ENCODE measurements at regions not wholly inside any gene's neighbourhood (a gene's known extent, or its start where the extent isn't known, plus 50 kb on each side); places are given as distances from the start of the nearest gene placed in this dataset.
A peak's percentile ranks its signal among the peaks of the same experiment; 100 is the strongest.

DNA sequence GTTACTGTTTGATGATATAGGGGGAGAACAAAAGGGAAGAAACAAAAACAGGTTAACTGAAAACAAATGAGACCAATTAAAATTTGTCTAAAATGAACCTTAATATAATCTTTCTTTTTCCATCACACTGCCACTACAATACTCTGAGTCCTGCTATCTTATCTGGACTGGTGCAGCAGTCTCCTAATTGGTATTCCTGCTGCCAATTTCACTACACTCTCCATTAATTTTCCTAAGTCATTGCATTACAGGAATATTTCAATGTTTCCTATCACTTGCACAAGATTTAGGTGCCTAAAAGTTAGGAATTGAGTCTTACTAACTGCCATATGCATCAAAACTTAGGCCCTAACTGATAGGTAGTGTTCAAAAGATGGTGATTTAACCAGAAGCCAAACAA lies 884.9 kb upstream of the MGAT4C start:
- DNase-seq = no peak

DNA sequence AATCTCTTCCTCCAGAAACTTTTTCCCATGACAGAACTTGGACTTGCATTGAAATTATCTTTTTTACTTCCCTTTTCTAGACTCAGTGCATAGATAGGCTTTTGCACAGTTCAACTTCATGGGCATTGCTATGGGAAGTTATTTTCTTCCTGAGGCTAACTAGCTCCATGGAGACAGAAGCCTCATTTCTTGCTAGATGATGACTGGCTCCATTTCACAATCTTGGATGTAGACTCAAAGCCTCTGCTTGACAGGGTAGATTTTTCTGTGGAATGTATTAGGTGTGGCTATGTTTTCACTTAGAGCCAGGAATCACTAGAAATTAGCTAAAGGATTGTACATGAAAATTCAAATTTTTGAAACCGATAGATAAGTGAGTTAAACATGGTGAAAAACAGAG lies 884.1 kb upstream of the MGAT4C start:
- DNase-seq = no peak

DNA sequence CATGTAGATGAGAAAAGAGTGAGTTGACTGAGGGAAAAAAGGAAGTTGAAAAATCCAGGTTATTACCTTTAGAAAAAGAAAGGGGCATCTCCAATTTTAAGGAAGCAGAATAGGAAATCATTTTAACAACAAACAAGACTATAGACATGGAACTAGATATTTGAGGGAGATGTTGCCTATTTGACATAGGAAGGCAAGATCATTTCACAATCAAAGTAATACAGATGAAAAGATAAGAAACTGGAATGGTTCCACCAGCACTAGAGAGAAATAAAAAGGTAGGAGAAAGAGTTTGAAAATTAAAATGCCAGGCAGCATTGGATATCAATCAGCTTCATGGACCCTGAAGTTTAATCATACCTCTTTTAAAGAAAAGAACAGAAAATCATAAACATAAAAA lies 881.0 kb upstream of the MGAT4C start:
- DNase-seq = no peak

DNA sequence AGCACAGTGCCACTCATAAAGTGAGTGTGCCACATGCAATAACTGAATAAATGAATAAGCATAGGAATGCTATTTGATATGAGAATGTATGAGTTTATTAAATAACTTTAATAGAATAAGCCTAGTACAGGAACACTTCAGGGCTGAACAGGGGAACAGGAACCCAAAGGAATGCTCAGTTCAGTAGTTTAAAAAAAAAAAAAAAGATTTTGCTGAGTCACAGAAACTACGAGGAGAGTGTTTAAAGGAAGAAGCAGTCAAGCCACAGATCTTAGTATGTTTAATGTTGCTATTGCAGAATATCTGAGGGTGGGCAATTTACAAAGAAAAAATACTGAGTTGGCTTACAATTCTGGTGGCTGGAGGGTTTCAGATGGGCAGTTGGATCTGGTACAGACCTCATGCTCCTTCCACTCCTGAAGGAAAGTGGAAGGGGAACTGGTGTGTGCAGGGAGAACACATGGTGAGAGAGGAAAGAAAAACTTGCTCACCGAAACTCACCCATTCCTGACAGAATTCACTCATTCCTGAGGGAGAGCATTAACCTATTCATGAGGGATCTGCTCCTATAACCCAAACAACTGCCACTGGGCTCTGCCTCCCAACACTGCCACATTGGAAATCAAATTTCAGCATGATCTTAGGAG lies 880.3 kb upstream of the MGAT4C start:
- DNase-seq = no peak

DNA sequence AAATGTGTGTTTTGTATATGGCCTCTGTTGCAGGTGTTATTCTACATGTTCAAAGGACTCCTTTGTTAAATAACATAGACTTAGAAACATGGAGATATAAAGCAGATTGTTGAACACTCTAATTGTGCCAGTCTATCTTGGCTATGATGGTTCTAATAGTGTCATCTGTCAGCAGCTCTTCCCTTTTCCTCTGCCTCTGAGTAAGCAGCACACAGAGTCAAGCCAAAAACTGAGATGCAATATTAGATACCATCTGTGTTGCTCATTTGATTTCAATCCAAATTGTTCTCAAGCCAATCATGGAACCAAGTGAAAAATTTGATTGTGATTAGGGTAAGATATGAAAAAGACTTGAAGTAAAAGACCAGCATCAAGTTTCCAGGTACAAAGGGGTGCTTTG lies 871.1 kb upstream of the MGAT4C start:
- DNase-seq = no peak

DNA sequence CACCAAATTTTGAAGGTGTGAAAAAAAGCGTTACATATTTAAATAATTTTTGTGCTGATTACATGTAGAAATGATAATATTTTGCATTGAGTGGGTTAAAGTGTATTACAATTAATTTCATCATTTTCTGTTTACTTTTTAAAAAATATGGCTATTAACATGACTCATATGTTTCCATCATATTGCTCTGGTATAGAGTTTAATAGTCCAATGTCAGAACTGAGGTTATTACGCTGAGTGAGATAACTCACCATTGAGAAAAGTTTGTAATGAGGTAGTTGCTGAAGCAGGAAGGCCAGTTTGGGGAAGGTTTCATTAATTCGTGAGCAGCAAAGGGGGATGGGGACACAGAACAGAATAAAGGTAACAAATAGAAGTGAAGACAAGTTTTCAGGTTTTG lies 865.7 kb upstream of the MGAT4C start:
- no peak for DNase-seq

DNA sequence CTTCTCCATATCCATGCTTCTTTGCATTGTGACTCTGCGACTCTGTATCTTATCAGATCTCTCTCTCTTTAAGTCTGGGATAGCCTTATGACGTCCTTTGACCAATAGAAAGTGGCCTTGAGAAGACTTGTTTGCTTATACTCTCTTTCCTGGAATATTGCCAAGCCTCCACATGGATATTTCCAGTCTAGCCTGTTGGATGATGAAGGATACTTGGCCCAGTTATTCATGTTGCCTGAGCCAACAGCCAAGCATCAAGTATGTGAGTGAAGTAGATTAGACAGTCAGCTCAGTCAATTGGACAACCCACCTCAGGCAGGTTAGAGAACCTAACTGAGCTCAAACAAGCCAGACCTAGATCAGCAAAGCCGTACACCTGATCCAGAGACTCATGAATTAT lies 864.2 kb upstream of the MGAT4C start:
- DNase-seq = peak; percentile 22

DNA sequence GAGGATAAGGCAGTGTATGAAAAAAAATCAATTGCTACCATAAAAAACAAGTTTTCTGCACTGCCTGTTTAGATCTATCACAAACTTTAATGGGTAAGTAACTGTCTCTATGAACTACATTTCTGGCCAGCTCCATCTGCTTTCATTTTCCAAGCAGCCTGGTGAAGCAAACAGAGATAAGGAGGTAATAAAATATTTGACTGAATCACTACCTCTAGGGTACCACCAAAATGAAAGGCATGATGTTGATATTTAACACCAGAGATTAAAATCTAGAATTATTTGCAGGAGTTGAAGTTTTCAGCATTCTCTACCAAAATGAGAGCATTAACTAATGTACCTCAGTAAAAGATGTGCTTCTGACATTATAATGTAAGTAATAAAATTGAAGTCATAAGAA lies 863.5 kb upstream of the MGAT4C start:
- no peak for DNase-seq

DNA sequence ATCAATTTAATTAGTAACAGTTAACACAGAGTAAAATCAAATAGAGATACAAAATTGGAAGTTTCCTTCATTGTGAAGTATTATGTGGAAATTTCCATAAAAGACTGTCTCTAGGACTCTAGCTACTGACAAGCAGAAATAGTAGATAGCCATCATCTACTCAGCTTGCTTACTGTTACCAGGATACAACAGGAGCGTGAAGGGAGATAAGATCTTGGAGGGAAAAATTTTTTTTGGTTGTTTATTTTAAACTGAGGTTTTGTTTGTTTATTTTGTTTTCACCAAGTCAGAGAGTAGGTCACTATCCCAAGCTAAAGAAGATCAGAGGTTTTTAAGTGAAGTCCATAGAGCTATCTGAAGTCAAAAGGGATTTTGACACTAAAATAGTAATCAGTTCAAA lies 861.3 kb upstream of the MGAT4C start:
- no peak for DNase-seq

DNA sequence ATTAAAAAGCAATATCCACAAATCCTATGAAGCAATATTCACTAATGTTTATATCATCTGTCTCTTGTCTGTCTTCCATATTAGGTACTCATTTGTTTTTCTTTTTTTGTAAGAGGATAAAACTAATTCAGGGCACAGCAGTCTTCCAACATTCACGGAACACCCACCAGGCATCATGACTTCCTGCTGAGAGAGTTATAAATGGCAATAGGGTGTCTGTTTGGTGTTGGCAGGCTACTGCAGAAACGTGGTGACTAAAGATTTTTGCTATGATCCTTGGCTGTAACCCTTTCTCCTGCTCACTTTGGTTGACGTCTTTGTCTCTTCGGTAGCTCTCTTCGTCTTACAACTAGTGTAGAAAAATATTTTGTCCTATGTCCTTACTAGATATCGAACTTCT lies 860.6 kb upstream of the MGAT4C start:
- DNase-seq = no peak

DNA sequence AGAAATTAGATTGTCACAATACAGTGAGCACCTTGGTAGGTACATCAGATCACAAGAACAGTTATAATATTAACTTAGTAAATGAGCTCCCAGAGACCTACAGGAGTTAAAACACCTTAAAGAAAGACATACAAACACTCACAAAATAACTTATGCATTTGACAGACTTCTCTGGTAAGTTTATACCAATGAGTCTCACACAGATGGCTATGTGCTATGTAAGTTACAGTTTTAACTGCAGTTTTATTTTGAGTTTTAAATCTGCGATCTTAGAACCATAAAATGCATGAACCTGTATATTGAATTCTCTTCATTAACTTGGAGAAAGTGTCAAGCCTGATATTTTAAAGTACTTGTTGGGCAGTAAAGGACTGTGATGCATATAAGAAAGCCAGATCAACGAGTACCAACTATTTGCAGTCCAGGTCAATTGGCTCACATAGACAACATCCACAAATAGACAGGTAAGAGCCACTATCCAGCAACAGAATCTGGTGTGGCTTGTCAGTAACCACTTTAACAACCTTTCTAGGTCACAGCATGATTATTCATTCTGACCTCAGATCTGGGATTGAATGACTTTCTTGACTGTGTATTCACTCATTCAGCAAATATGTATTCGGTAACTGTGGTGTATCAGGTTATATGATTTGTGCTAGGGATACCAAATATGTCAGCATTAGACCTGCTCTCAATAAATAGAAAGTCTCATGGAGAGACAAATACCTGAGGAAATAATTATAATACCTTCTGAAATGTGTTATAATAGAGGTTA lies 856.6 kb upstream of the MGAT4C start:
- no peak for DNase-seq

DNA sequence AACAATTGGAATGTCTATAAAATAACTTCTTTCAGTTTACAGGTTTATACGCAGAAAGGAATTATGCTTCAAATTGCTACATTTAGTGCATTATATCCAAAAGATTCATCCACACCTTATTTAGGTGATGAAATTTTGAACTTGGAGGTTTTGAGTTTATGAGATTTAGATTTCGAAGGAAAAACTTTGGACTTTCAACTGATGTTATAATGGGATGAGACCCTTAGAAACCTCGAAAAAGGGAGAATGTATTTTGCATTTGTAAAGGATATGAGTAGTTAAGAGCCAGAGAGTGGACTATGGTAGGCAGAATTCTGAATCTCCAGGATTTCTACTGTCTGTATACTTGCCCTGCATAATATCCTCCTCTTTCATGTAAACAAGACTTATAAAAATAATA lies 851.6 kb upstream of the MGAT4C start:
- DNase-seq = no peak

DNA sequence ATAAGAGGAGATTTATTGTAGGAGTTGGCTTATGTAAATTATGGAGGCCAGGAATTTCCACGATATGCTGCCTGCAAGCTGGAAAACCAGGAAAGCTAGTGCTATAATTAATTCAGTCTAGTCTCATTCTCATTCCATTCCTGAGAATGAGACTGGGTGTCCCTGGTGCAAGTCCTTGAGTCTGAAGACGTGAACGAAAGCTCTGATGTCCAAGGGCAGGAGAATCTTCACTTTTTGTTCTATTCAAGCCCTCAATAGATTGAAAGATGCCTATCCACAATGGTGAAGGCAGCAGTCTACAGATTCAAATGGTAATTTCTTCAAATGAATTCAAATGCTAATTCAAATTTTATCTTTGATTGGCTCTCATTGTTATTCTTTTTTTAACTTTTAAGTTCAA lies 851.1 kb upstream of the MGAT4C start:
- DNase-seq = no peak

DNA sequence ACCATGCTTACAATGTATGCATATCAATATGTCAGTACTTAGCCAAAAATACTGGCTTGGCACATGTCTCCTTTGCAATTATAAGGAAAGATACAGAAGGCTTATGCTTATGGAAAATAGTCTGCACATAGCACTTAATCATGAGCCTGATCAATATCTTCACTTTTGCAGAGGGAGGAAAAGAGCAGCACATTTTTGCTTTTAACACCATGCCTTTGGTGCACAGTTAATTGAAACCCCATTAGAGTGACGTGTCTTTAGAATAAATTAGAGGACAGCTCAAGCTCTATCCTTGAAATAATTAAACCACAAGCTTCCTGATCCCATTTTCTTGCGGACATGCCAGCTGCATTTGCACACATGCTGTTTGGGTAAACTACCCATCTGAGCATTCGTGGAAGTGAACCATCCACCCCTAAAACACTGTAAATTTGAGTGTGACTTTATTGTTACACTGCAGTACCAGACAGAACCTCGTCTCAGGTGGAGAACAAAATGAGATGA lies 839.9 kb upstream of the MGAT4C start:
- DNase-seq = no peak

DNA sequence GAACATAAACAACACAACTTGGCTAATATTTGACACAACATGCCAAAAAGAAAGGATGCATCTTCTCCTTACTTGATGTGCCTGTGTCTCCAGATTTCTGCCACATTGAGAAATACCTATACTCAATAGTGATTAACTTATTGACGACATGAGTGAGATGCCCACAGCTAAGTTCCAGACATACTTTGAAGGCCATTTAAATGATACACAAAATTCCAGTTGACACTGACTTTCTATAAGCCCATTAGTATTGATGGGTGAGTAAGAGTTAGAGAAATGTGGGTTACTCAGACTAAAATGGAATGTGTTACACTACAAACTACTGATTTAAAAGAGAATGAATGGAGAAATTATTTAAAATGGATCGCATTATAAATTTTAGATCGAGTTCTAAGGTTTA lies 838.2 kb upstream of the MGAT4C start:
- DNase-seq = no peak

DNA sequence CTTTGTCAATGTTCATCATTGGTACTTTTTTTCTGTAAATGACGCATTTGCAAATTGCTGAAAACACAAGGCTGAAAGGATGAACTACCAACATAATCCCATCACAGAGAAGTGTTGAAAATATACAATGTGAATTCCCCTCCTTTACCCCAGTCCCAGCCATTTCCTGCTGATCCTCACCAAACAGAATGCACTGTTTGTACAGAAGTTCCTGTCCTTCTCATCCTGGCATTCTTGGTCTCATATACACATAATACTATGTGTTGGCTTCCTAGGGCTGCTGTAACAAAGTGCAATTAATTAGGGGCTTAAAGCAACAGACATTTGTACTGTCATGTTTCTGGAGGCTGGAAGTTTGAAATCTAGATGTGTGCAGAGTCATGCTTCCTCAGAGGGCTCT lies 836.2 kb upstream of the MGAT4C start:
- DNase-seq = no peak

DNA sequence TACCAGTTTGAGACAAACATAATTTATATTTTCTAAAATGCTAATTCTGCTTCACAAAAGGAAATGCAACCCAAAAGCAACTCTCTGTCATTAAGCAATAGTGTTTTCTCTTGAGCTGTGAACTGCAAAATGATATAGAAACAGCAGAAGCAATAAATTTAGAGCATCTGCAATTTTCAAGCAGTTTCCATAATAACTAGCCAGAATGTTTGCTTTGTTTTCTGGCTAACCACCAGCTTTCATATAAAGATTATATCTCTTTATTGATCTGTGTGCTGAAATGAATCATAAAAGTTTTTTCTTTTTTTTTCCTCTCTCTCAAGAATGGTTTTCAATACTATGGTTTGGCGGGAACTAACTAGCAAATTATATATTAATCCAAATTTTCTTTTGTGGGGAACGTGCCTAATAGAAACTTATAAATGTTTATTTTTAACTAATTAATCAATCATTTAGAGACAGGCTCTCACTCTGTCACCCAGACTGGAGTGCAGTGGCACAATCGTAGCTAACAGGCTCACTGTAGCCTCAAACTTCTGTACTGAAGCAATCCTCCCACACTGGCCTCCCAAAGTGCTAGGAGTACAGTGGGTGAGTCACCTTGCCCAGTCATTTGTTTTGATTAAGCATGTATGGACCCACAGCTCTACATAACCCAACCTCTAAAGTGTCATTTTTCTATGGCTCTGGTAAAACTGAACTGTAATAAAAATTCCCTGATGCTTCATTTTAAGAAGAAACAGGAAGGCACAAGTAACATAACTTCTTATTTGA lies 830.1 kb upstream of the MGAT4C start:
- DNase-seq = peak; percentile 66

DNA sequence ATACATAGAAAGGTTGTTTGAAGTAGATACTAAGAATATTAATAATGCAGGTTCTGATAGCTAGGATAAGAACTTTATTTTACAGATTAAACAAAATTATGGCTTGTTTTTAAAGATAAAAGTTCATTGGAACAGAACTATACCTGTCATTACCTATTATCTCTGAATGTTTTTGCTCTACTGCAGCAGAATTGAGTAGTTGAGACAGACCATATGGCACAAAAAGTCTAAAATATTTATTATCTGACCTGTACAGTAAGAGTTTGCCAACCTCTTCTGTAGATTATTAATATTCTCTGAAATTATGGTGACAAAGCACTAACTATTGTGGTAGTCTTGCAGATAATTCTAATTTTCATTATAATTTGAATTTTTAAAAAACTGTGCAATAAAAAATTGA lies 829.1 kb upstream of the MGAT4C start:
- DNase-seq = no peak

DNA sequence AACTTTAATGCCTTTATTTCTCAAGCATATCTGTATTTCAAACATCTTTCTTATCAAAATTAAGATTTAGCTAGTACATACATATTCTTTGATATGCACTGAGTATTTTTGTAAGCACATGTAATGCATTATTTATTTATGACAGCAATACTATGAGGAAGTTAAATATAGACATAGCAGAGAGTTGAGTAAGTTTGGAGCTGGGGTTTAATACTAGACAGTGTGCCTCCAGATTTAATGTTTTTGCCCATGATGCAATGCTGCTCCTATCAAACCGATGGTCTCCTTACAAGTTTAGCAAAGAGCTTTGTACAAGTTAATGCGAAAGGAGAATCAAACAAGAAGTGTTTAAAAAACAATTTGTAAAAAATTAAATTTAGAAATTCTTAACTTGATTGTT lies 826.6 kb upstream of the MGAT4C start:
- no peak for DNase-seq

DNA sequence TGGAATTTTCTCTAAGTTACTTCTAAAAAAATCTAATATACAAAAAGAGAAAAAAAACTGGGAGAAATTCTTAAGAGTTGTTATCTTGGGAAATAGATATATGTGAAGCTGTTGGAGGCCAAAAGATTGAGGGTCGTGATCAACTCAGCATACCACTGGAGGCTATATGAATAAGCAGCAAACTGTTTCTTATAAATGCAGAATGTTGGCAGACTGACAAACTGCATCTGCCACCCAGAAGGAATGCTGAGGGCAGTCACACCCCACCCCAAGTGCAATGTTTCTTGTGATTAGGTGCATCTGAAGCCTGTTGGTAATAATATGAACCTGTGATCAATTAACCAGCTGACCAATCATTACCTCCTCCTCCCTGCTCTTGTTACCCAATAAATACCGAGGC lies 818.6 kb upstream of the MGAT4C start:
- no peak for DNase-seq

DNA sequence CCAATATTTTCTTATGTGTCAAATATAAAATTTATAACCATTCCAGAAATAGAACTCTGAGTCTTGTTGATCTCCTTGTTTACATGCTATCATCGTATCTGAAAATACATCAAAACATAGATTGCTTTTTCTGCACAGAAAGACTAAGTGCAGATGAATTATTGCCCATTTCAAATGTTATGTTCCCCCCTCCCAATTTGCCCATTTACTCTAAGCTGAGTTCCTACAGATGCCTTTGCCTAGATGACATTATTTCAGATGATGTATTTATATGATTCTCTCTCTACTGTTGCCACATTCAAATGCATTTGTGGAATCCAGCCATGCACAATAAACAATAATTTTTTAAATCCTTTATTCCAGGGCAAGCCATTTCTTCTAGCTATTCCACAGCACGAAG lies 810.1 kb upstream of the MGAT4C start:
- DNase-seq = no peak

DNA sequence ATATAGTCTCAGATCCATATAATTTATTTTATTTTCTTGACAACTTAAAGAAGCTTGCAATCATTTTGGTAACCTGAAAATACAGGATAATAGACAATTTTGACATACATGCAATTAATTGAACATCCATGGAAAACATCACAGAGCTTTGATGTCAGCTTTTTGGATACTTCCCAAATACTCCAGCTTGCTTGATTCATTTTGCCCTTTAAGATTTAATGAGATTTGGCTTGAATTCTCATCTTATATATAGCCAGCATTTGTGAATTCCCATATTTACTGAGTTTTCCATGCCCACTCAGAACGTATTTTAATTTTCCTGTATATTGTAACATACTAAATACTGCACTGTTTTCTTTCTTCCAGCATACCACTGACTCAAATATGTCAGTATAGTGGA lies 803.0 kb upstream of the MGAT4C start:
- no peak for DNase-seq

DNA sequence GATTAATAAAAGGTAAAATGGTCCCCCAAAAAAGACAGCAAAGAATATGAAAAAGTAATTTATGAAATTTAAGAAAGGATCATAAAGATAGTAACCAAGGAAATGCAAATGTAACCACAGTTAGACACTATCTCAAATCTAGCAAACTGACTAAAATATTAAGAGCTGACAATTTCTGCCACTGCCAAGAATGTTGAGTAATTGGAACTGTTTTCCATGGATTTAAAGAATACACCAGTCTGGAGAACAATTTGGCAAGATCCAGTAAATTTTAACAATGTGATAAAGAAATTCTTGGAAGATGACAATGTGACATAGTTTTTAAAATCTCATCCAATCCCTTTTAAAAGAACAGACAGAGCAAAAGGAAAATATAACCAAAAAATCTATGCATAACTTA lies 798.0 kb upstream of the MGAT4C start:
- no peak for DNase-seq

DNA sequence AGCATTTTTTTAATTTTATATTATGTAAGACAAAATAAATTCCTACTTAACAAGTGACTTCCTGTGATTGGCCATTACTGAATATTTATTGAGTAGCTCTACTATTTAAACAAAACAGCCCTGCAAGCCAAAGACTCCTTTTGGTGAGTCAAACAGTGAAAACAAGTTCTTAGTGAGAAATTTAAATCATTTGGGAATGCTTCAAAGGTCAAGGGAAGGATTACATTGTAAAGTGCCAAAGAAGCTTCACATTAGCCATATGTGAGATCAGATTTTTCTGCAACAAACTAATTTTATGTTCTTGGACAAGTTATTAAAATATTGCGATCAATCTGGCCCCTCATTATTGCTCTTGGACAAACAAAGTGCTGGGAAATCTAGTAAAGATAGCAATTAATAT lies 795.4 kb upstream of the MGAT4C start:
- no peak for DNase-seq
